OCI-LY3 (cell line): ENCODE measurements at regions not wholly inside any gene's neighbourhood (a gene's known extent, or its start where the extent isn't known, plus 50 kb on each side); places are given as distances from the start of the nearest gene placed in this dataset.

Experiments
- H2AFZ ChIP-seq: fragments of 200-600, 300-600 bp; shearing (Covaris generic); 2 replicates; pipeline ENCODE4 v1.6.0; 2014; ENCODE audit warnings: antibody characterized with exemption, low read depth, low read length
- H3K27ac ChIP-seq: fragments of 200-600, 300-600 bp; sonication (generic); 2 replicates; pipeline ENCODE4 v1.5.1; 2014; ENCODE audit warnings: mild to moderate bottlenecking, low read length, moderate library complexity, mixed read lengths
- H3K27me3 ChIP-seq: fragments of 200-600, 300-600 bp; sonication (generic); 2 replicates; pipeline ENCODE4 v1.6.1; 2014; ENCODE audit warnings: low read depth, low read length, mixed read lengths
- H3K36me3 ChIP-seq: fragments of 200-600, 300-600 bp; sonication (generic); replicated peaks from 2 replicates; pipeline ENCODE3; 2014; ENCODE audit warnings: low read depth, low read length, mixed read lengths
- H3K4me1 ChIP-seq: fragments of 300-600, 200-600 bp; sonication (generic); 2 replicates; pipeline ENCODE4 v1.6.1; 2014; ENCODE audit warnings: low read length, mixed read lengths
- H3K4me2 ChIP-seq: fragments of 200-600, 300-600 bp; sonication (generic); 2 replicates; pipeline ENCODE4 v1.6.1; 2014; ENCODE audit warnings: low read length, mixed read lengths
- H3K4me3 ChIP-seq: fragments of 300-600, 200-600 bp; sonication (generic); 2 replicates; pipeline ENCODE4 v1.5.1; 2014; ENCODE audit warnings: antibody characterized with exemption, mild to moderate bottlenecking, low read length, moderate library complexity
- H3K79me2 ChIP-seq: fragments of 300-600, 200-600 bp; shearing (Covaris generic); 2 replicates; pipeline ENCODE4 v1.6.1; 2014; ENCODE audit warnings: mild to moderate bottlenecking, low read length, mixed read lengths
- H3K9ac ChIP-seq: fragments of 300-600, 200-600 bp; shearing (Covaris generic); 2 replicates; pipeline ENCODE4 v1.6.0; 2014; ENCODE audit warnings: mild to moderate bottlenecking, low read length, moderate library complexity
- H3K9me3 ChIP-seq: fragments of 200-600, 300-600 bp; shearing (Covaris generic); 2 replicates; pipeline ENCODE4 v1.6.1; 2014; ENCODE audit warnings: low read length, mixed read lengths; ENCODE audit not compliant: insufficient read depth
- H4K20me1 ChIP-seq: fragments of 200-600, 300-600 bp; sonication (generic); 2 replicates; pipeline ENCODE4 v1.6.1; 2016; ENCODE audit warnings: low read length, mixed read lengths; ENCODE audit not compliant: insufficient read depth
- CTCF ChIP-seq: fragments of 200-600, 300-600 bp; sonication (generic); IDR thresholded peaks from 2 replicates; pipeline ENCODE4 v1.5.1; 2014; ENCODE audit warnings: antibody characterized with exemption, low read length, low read depth
- EZH2phosphoT487 ChIP-seq: fragments of 200-600 bp; shearing (Covaris generic); IDR thresholded peaks from 2 replicates; pipeline ENCODE4 v1.6.1; 2018; ENCODE audit warnings: antibody characterized with exemption, mixed run types, low read depth

GRCh38 chr9:3066591-3066990 is 222.7 kb upstream of the PUM3 start:
- peaks cover 5% of the 10 kb centered on the region; the same call in 1 of the 2 replicates for H3K27me3 ChIP-seq
- TF ChIP-seq CTCF (no peak), EZH2phosphoT487 (no peak)
- H3K79me2 ChIP-seq = no peaks in the 10 kb centered on the region
- H3K36me3 ChIP-seq = no peaks in the 10 kb centered on the region
- H3K4me3 ChIP-seq = no peak overlapping the region
- no peaks in the 10 kb centered on the region for H3K9me3 ChIP-seq
- no peak overlapping the region for H3K9ac ChIP-seq
- no peak overlapping the region for H2AFZ ChIP-seq
- no peaks in the 10 kb centered on the region for H4K20me1 ChIP-seq
- no peak overlapping the region for H3K27ac ChIP-seq
- no peaks in the 10 kb centered on the region for H3K4me1 ChIP-seq
- no peak overlapping the region for H3K4me2 ChIP-seq

- H3K27ac ChIP-seq = no peak overlapping the region
- no peaks in the 10 kb centered on the region for H3K79me2 ChIP-seq
- TF ChIP-seq EZH2phosphoT487 = no peak
- no peak for TF ChIP-seq CTCF
- H2AFZ ChIP-seq = no peak overlapping the region
- no peaks in the 10 kb centered on the region for H3K4me1 ChIP-seq
- no peak overlapping the region for H3K9ac ChIP-seq
- no peak overlapping the region for H3K4me2 ChIP-seq
- H3K36me3 ChIP-seq = no peaks in the 10 kb centered on the region
- H3K27me3 ChIP-seq = peaks cover 15% of the 10 kb centered on the region
- H3K4me3 ChIP-seq = no peak overlapping the region
- no peaks in the 10 kb centered on the region for H3K9me3 ChIP-seq
- H4K20me1 ChIP-seq = no peaks in the 10 kb centered on the region
Observed at GRCh38 chr9:3059781-3060468, 216.0 kb upstream of the PUM3 start.

- Histone ChIP-seq H3K27ac (no peak overlapping the region), H2AFZ (no peak overlapping the region), H3K4me2 (no peak overlapping the region), H3K9me3 (no peaks in the 10 kb centered on the region), H3K36me3 (no peaks in the 10 kb centered on the region), H3K4me1 (no peaks in the 10 kb centered on the region), H3K79me2 (no peaks in the 10 kb centered on the region), H4K20me1 (no peaks in the 10 kb centered on the region), H3K4me3 (no peak overlapping the region), H3K9ac (no peak overlapping the region), H3K27me3 (peaks cover 19% of the 10 kb centered on the region)
- no peak for TF ChIP-seq CTCF
- TF ChIP-seq EZH2phosphoT487 = no peak
Observed at GRCh38 chr9:3058409-3058808, 214.5 kb upstream of the PUM3 start.

- Histone ChIP-seq H3K4me2 (no peak overlapping the region), H2AFZ (no peak overlapping the region), H3K27ac (no peak overlapping the region), H3K4me1 (peaks cover 5% of the 10 kb centered on the region; the same call in 1 of the 2 replicates), H3K4me3 (no peak overlapping the region), H3K27me3 (peaks cover 21% of the 10 kb centered on the region), H4K20me1 (no peaks in the 10 kb centered on the region), H3K9me3 (no peaks in the 10 kb centered on the region), H3K79me2 (no peaks in the 10 kb centered on the region), H3K36me3 (no peaks in the 10 kb centered on the region), H3K9ac (no peak overlapping the region)
- no peak for TF ChIP-seq CTCF
- TF ChIP-seq EZH2phosphoT487 = no peak
Observed at GRCh38 chr9:3054017-3054586, 210.2 kb upstream of the PUM3 start.
